MM.1S (cell line): ENCODE measurements at regions not wholly inside any gene's neighbourhood (a gene's known extent, or its start where the extent isn't known, plus 50 kb on each side); places are given as distances from the start of the nearest gene placed in this dataset.

ENCODE experiments used
- DNase-seq: peaks from one replicate; pipeline ENCODE4 v3.0.0-alpha.2; 2015
- H2AFZ ChIP-seq: fragments of 300-600 bp; sonication (generic); 2 replicates; pipeline ENCODE4 v1.6.0; 2016; ENCODE audit warnings: antibody characterized with exemption, low read length
- H3F3A ChIP-seq: fragments of 300-600 bp; sonication (generic); 2 replicates; pipeline ENCODE4 v1.6.1; 2016; ENCODE audit warnings: mild to moderate bottlenecking, antibody characterized with exemption, low read length, moderate library complexity, mixed read lengths; ENCODE audit not compliant: insufficient read depth
- H3K27ac ChIP-seq: fragments of 300-600 bp; sonication (generic); 2 replicates; pipeline ENCODE4 v1.5.1; 2016; ENCODE audit warnings: mild to moderate bottlenecking, low read length
- H3K27me3 ChIP-seq: fragments of 300-600 bp; sonication (generic); replicated peaks from 2 replicates; pipeline ENCODE4 v1.6.0; 2016; ENCODE audit warnings: low read length; ENCODE audit not compliant: insufficient read depth
- H3K36me3 ChIP-seq: fragments of 300-600 bp; sonication (generic); replicated peaks from 2 replicates; pipeline ENCODE4 v1.6.1; 2016; ENCODE audit warnings: mild to moderate bottlenecking, low read length, mixed read lengths; ENCODE audit not compliant: insufficient read depth
- H3K4me1 ChIP-seq: fragments of 300-600 bp; sonication (generic); 2 replicates; pipeline ENCODE4 v1.6.1; 2016; ENCODE audit warnings: low read length, mixed read lengths
- H3K4me2 ChIP-seq: fragments of 300-600 bp; sonication (generic); 2 replicates; pipeline ENCODE4 v1.6.0; 2016; ENCODE audit warnings: low read depth, low read length
- H3K4me3 ChIP-seq: fragments of 300-600 bp; sonication (generic); 2 replicates; pipeline ENCODE4 v1.5.1; 2016; ENCODE audit warnings: low read length, mixed read lengths
- H3K79me2 ChIP-seq: fragments of 300-600 bp; sonication (generic); 2 replicates; pipeline ENCODE4 v1.6.1; 2016; ENCODE audit warnings: mixed run types, low read length, mixed read lengths
- H3K9ac ChIP-seq: fragments of 300-600 bp; sonication (generic); 2 replicates; pipeline ENCODE4 v1.6.1; 2016; ENCODE audit warnings: low read length, mixed read lengths
- H3K9me2 ChIP-seq: fragments of 300-600 bp; sonication (generic); replicated peaks from 2 replicates; pipeline ENCODE4 v1.6.1; 2016; ENCODE audit warnings: mild to moderate bottlenecking, low read length, mixed read lengths; ENCODE audit not compliant: insufficient read depth
- H3K9me3 ChIP-seq: fragments of 300-600 bp; sonication (generic); replicated peaks from 2 replicates; pipeline ENCODE4 v1.6.1; 2016; ENCODE audit warnings: mild to moderate bottlenecking, low read length, mixed read lengths; ENCODE audit not compliant: insufficient read depth
- H4K20me1 ChIP-seq: fragments of 300-600 bp; sonication (generic); 2 replicates; pipeline ENCODE4 v1.6.1; 2016; ENCODE audit warnings: mild to moderate bottlenecking, low read length, moderate library complexity, mixed read lengths; ENCODE audit not compliant: insufficient read depth
- CTCF ChIP-seq: fragments of 300-600 bp; sonication (generic); IDR thresholded peaks from 2 replicates; pipeline ENCODE4 v1.5.1; 2016; ENCODE audit warnings: antibody characterized with exemption, low read length, mixed read lengths
- EZH2 ChIP-seq: fragments of 300-600 bp; sonication (generic); optimal IDR thresholded peaks from 2 replicates; pipeline ENCODE3; 2017; ENCODE audit warnings: low read depth, mild to moderate bottlenecking, antibody characterized with exemption, low read length, mixed read lengths
- EZH2phosphoT487 ChIP-seq: fragments of 300-600 bp; sonication (generic); IDR thresholded peaks from 2 replicates; pipeline ENCODE4 v1.6.1; 2018; ENCODE audit warnings: antibody characterized with exemption, low read length

- no peak overlapping the region for H2AFZ ChIP-seq
- H3K9ac ChIP-seq = no peak overlapping the region
- H3K27me3 ChIP-seq = no peaks in the 10 kb centered on the region
- DNase-seq = no peak
- H3K4me2 ChIP-seq = no peak overlapping the region
- no peaks in the 10 kb centered on the region for H3K4me1 ChIP-seq
- TF ChIP-seq CTCF (no peak), EZH2 (no peak), EZH2phosphoT487 (no peak)
- no peaks in the 10 kb centered on the region for H4K20me1 ChIP-seq
- H3K9me3 ChIP-seq = no peaks in the 10 kb centered on the region
- no peaks in the 10 kb centered on the region for H3F3A ChIP-seq
- no peaks in the 10 kb centered on the region for H3K79me2 ChIP-seq
- H3K9me2 ChIP-seq = no peaks in the 10 kb centered on the region
- H3K36me3 ChIP-seq = no peaks in the 10 kb centered on the region
- H3K27ac ChIP-seq = no peak overlapping the region
- no peak overlapping the region for H3K4me3 ChIP-seq
Measured at GRCh38 chr16:48438414-48438813, 53.2 kb upstream of the SIAH1 start.

- Histone ChIP-seq H3K27me3 (no peaks in the 10 kb centered on the region), H3K27ac (no peak overlapping the region), H3K4me2 (no peak overlapping the region), H3K9ac (no peak overlapping the region), H3K4me1 (peaks cover 4% of the 10 kb centered on the region), H3K4me3 (no peak overlapping the region), H3K9me2 (no peaks in the 10 kb centered on the region), H2AFZ (no peak overlapping the region), H3F3A (no peaks in the 10 kb centered on the region), H3K9me3 (no peaks in the 10 kb centered on the region), H4K20me1 (no peaks in the 10 kb centered on the region), H3K36me3 (no peaks in the 10 kb centered on the region), H3K79me2 (no peaks in the 10 kb centered on the region)
- DNase-seq = no peak
- TF ChIP-seq EZH2phosphoT487 = no peak
Measured at GRCh38 chr16:48435906-48436305, 50.7 kb upstream of the SIAH1 start.

- Histone ChIP-seq H3K27ac (no peak overlapping the region), H2AFZ (no peak overlapping the region), H3K9ac (no peak overlapping the region), H3K9me2 (no peaks in the 10 kb centered on the region), H3K4me3 (no peak overlapping the region), H3K27me3 (no peaks in the 10 kb centered on the region), H3K79me2 (no peaks in the 10 kb centered on the region), H4K20me1 (no peaks in the 10 kb centered on the region), H3K4me1 (peaks cover 4% of the 10 kb centered on the region), H3K9me3 (no peaks in the 10 kb centered on the region), H3K36me3 (no peaks in the 10 kb centered on the region), H3K4me2 (no peak overlapping the region), H3F3A (no peaks in the 10 kb centered on the region)
- TF ChIP-seq EZH2phosphoT487 (no peak), CTCF (no peak), EZH2 (no peak)
- no peak for DNase-seq
Measured at GRCh38 chr16:48435318-48435680, 50.1 kb upstream of the SIAH1 start.
